ENCODE measurements at regions not wholly inside any gene's neighbourhood (a gene's known extent, or its start where the extent isn't known, plus 50 kb on each side); places are given as distances from the start of the nearest gene placed in this dataset.

- TF ChIP-seq CTCF (IDR thresholded peaks at IDR 0.05) (no peak), POLR2AphosphoS5 (IDR thresholded peaks at IDR 0.05) (no peak), POLR2A (IDR thresholded peaks at IDR 0.05) (no peak)
These were observed 738.7 kb upstream of the LRRTM4 start for GRCh38 chr2:78260861-78261260.
